Transverse colon (tissue), 4 donors: ENCODE measurements at regions not wholly inside any gene's neighbourhood (a gene's known extent, or its start where the extent isn't known, plus 50 kb on each side); places are given as distances from the start of the nearest gene placed in this dataset.

Experiments
- DNase-seq: peaks from one replicate; pipeline ENCODE4 v3.0.0-alpha.2; 2019
- H3K27ac ChIP-seq, 4 donors: fragments of 200-600 bp; sonication (generic); 2 replicates each; pipeline ENCODE4 v1.5.1; 2016 to 2018; ENCODE audit warnings: inconsistent platforms in 4 of 4
- H3K27me3 ChIP-seq: fragments of 200-600 bp; sonication (generic); 2 replicates; pipeline ENCODE4 v1.5.1; 2017; ENCODE audit warnings: inconsistent platforms
- H3K36me3 ChIP-seq, 4 donors: fragments of 200-600 bp; sonication (generic); 2 replicates each; pipeline ENCODE4 v1.5.1; 2017 to 2019; ENCODE audit warnings: inconsistent platforms in 4 of 4
- H3K4me1 ChIP-seq, 4 donors: fragments of 200-600 bp; sonication (generic); 2 replicates each; pipeline ENCODE4 v1.5.1; 2017 to 2020; ENCODE audit warnings: inconsistent platforms in 4 of 4
- H3K4me3 ChIP-seq, 4 donors: fragments of 200-600 bp; sonication (generic); 1 replicate in 1 of 4; 2 replicates in 3 of 4; pipeline versions ENCODE4 v1.5.1 to v1.6.1; 2017 to 2019; ENCODE audit warnings: inconsistent platforms in 4 of 4
- H3K9me3 ChIP-seq, 2 donors: fragments of 200-600 bp; sonication (generic); 2 replicates each; pipeline ENCODE4 v1.5.1; 2017 to 2019; ENCODE audit warnings: inconsistent platforms in 2 of 2
- CTCF ChIP-seq, 5 experiments: fragments of 200-600 bp in 3 of 5; fragments of 450-650 bp in 2 of 5; sonication (generic) in 3 of 5; IDR thresholded peaks; 1 replicate in 2 of 5; 2 replicates in 3 of 5; pipeline ENCODE4 v1.5.1; 2016 to 2017; ENCODE audit warnings: antibody characterized with exemption in 5 of 5, inconsistent platforms in 3 of 5, mild to moderate bottlenecking in 2 of 5, moderate library complexity in 1 of 5
- EP300 ChIP-seq: sonication (generic); formaldehyde crosslinking; IDR thresholded peaks from one replicate; pipeline ENCODE4 v1.6.1; 2017; ENCODE audit warnings: antibody characterized with exemption, low read depth
- POLR2A ChIP-seq: fragments of 450-650 bp; IDR thresholded peaks from one replicate; pipeline ENCODE4 v1.6.1; 2016; ENCODE audit warnings: antibody characterized with exemption, mild to moderate bottlenecking, moderate library complexity
- POLR2AphosphoS5 ChIP-seq, 3 donors: sonication (generic); formaldehyde crosslinking; IDR thresholded peaks; one replicate each; pipeline ENCODE4 v1.6.1; 2016; ENCODE audit warnings: antibody characterized with exemption in 3 of 3
- WGBS, 2 donors: methylation state at CpG; one replicate each; pipeline ENCODE4 v1.1.5; 2018; ENCODE audit warnings: low coverage in 1 of 2; 5-methylcytosine and 5-hydroxymethylcytosine counted together
- in situ Hi-C, 4 donors: fragments of 200-750 bp; cut with MboI; loops; one replicate each; pipeline versions ENCODE4 v1.15.0 to v1.15.1; 2017; ENCODE audit warnings: low sequenced_read_pairs in 3 of 4, low pct_ligation_motif_present in 1 of 4, low pct_unique_long_range_greater_than_20kb in 1 of 4
- intact Hi-C: fragments of 100-400 bp; cut with DNase I; formaldehyde crosslinking; loops from one replicate; pipeline ENCODE4 v1.15.1; 2023; ENCODE audit warnings: low total_unique reads

GRCh38 chr11:37333345-37333744 is 735.3 kb upstream of the RAG2 start:
- in situ Hi-C loops (no loop called here), intact Hi-C loops (no loop called here)
- DNase-seq: no peak
- no peak overlapping the region for H3K4me3 ChIP-seq
- no peaks in the 10 kb centered on the region for H3K27me3 ChIP-seq
- no peaks in the 10 kb centered on the region for H3K9me3 ChIP-seq
- no peak for TF ChIP-seq POLR2A
- 89 to 100% methylated on average over 1 of the region's 1 CpG for WGBS, 2 donors
- H3K4me1 ChIP-seq: no peaks in the 10 kb centered on the region
- no peak overlapping the region for H3K27ac ChIP-seq
- H3K36me3 ChIP-seq: no peaks in the 10 kb centered on the region

- Histone ChIP-seq H3K4me3 (no peak overlapping the region), H3K9me3 (peaks cover 0 to under 1% of the 10 kb centered on the region in 2 donors), H3K36me3 (no peaks in the 10 kb centered on the region), H3K27ac (no peak overlapping the region), H3K27me3 (no peaks in the 10 kb centered on the region), H3K4me1 (no peaks in the 10 kb centered on the region)
- TF ChIP-seq POLR2AphosphoS5 (IDR thresholded peaks at IDR 0.05) (no peak), POLR2A (no peak), EP300 (no peak), CTCF (IDR thresholded peaks at IDR 0.05) (no peak)
- DNase-seq: no peak
- in situ Hi-C loops: no loop called here
- intact Hi-C loops: no loop called here
Observed at GRCh38 chr11:37323843-37324242, 725.8 kb upstream of the RAG2 start.

- peaks cover 0 to 3% of the 10 kb centered on the region in 2 donors for H3K9me3 ChIP-seq
- no peaks in the 10 kb centered on the region for H3K27me3 ChIP-seq
- H3K36me3 ChIP-seq: no peaks in the 10 kb centered on the region
- no peaks in the 10 kb centered on the region for H3K4me1 ChIP-seq
- TF ChIP-seq EP300: no peak
- TF ChIP-seq CTCF (IDR thresholded peaks at IDR 0.05): no peak
- H3K27ac ChIP-seq: no peak overlapping the region
- in situ Hi-C loops: no loop called here
- intact Hi-C loops: no loop called here
- no peak overlapping the region for H3K4me3 ChIP-seq
- no peak for DNase-seq
- 67 to 71% methylated on average over 8 of the region's 8 CpGs for WGBS, 2 donors
Observed at GRCh38 chr11:37322333-37323194, 724.5 kb upstream of the RAG2 start.

- H3K27me3 ChIP-seq: no peaks in the 10 kb centered on the region
- no peaks in the 10 kb centered on the region for H3K36me3 ChIP-seq
- intact Hi-C loops (no loop called here), in situ Hi-C loops (no loop called here)
- H3K27ac ChIP-seq: no peak overlapping the region
- TF ChIP-seq POLR2A: no peak
- no peak for TF ChIP-seq POLR2AphosphoS5 (IDR thresholded peaks at IDR 0.05)
- TF ChIP-seq EP300: no peak
- TF ChIP-seq CTCF (IDR thresholded peaks at IDR 0.05): no peak
- no peak overlapping the region for H3K4me3 ChIP-seq
- no peak for DNase-seq
- no peaks in the 10 kb centered on the region for H3K4me1 ChIP-seq
- peaks cover 0 to 3% of the 10 kb centered on the region in 2 donors for H3K9me3 ChIP-seq
Observed at GRCh38 chr11:37320921-37321320, 722.9 kb upstream of the RAG2 start.

- no peak for DNase-seq
- Histone ChIP-seq H3K36me3 (no peaks in the 10 kb centered on the region), H3K9me3 (peaks cover 0 to 3% of the 10 kb centered on the region in 2 donors), H3K27ac (no peak overlapping the region), H3K27me3 (no peaks in the 10 kb centered on the region), H3K4me3 (no peak overlapping the region), H3K4me1 (no peaks in the 10 kb centered on the region)
- 0 to 68% methylated on average over 1 of the region's 1 CpG for WGBS, 2 donors
- intact Hi-C loops (no loop called here), in situ Hi-C loops (no loop called here)
- TF ChIP-seq EP300 (no peak), POLR2A (no peak), CTCF (IDR thresholded peaks at IDR 0.05) (no peak), POLR2AphosphoS5 (IDR thresholded peaks at IDR 0.05) (no peak)
Observed at GRCh38 chr11:37317803-37318202, 719.8 kb upstream of the RAG2 start.
